Stomach (tissue), 8 donors: ENCODE measurements at regions not wholly inside any gene's neighbourhood (a gene's known extent, or its start where the extent isn't known, plus 50 kb on each side); places are given as distances from the start of the nearest gene placed in this dataset.

Source experiments
- DNase-seq, 2 donors: peaks; one replicate each; pipeline versions ENCODE4 v3.0.0 to v3.0.0-alpha.2; 2013 to 2019
- H3K27ac ChIP-seq, 5 donors: fragments of 200-600 bp in 4 of 5; sonication (generic) in 4 of 5; one replicate each; pipeline ENCODE4 v1.5.1; 2013 to 2019; ENCODE audit warnings: mild to moderate bottlenecking in 1 of 5, moderate library complexity in 1 of 5
- H3K27me3 ChIP-seq, 3 donors: fragments of 200-600 bp; sonication (generic); one replicate each; pipeline ENCODE4 v1.5.1; 2017 to 2019; ENCODE audit warnings: mixed run types in 1 of 3
- H3K36me3 ChIP-seq, 4 donors: fragments of 200-600 bp; sonication (generic); 1 replicate in 3 of 4; 2 replicates in 1 of 4; pipeline ENCODE4 v1.5.1; 2016 to 2019
- H3K4me1 ChIP-seq, 4 donors: fragments of 200-600 bp; sonication (generic); one replicate each; pipeline ENCODE4 v1.5.1; 2016 to 2019
- H3K4me3 ChIP-seq, 4 donors: fragments of 200-600 bp; sonication (generic) in 3 of 4; one replicate each; pipeline ENCODE4 v1.5.1; 2016 to 2019; ENCODE audit warnings: mild to moderate bottlenecking in 1 of 4
- H3K9me3 ChIP-seq, 4 donors: fragments of 200-600 bp; sonication (generic); one replicate each; pipeline ENCODE4 v1.5.1; 2016 to 2019
- CTCF ChIP-seq, 7 experiments: fragments of 450-650 bp in 4 of 7; fragments of 200-600 bp in 3 of 7; sonication (generic) in 3 of 7; IDR thresholded peaks; one replicate each; pipeline ENCODE4 v1.5.1; 2016 to 2019; ENCODE audit warnings: antibody characterized with exemption in 7 of 7, control low read depth in 2 of 7, mild to moderate bottlenecking in 1 of 7
- EP300 ChIP-seq: sonication (generic); formaldehyde crosslinking; IDR thresholded peaks from one replicate; pipeline ENCODE4 v1.6.1; 2017; ENCODE audit warnings: antibody characterized with exemption
- POLR2A ChIP-seq, 4 donors: fragments of 450-650 bp; IDR thresholded peaks; one replicate each; pipeline ENCODE4 v1.6.1; 2016; ENCODE audit warnings: antibody characterized with exemption in 4 of 4, control low read depth in 2 of 4, mild to moderate bottlenecking in 1 of 4, moderate library complexity in 1 of 4
- POLR2AphosphoS5 ChIP-seq, 3 donors: sonication (generic); formaldehyde crosslinking; IDR thresholded peaks; one replicate each; pipeline ENCODE4 v1.6.1; 2016; ENCODE audit warnings: antibody characterized with exemption in 3 of 3
- WGBS, 5 donors: extraction: QIAGEN DNeasy Blood & Tissue Kit in 3 of 5; methylation state at CpG; one replicate each; pipeline versions ENCODE4 v1.1.5 to v1.1.7; 2013 to 2018; 5-methylcytosine and 5-hydroxymethylcytosine counted together
- intact Hi-C: fragments of 100-400 bp; cut with DNase I; formaldehyde crosslinking; loops from one replicate; pipeline ENCODE4 v1.15.1; 2023; ENCODE audit warnings: low total_unique reads
- donor health status: healthy with polysubstance abuse.
- donor health status: Bipolar disorder and iron deficiency.
- donor health status: healthy.

- no peak overlapping the region for H3K27ac ChIP-seq
- no peaks in the 10 kb centered on the region for H3K9me3 ChIP-seq
- H3K4me3 ChIP-seq, result no peak overlapping the region
- H3K4me1 ChIP-seq, result no peaks in the 10 kb centered on the region
- no peaks in the 10 kb centered on the region for H3K36me3 ChIP-seq
- intact Hi-C loops, result no loop called here
- no peak for TF ChIP-seq POLR2A (IDR thresholded peaks at IDR 0.05)
- TF ChIP-seq POLR2AphosphoS5 (IDR thresholded peaks at IDR 0.05), result no peak
- TF ChIP-seq CTCF (IDR thresholded peaks at IDR 0.05), result no peak
- TF ChIP-seq EP300, result no peak
- no peaks in the 10 kb centered on the region for H3K27me3 ChIP-seq
- DNase-seq, result no peak
Observed at GRCh38 chr4:64829749-64830148, 420.5 kb upstream of the TECRL start.

- no peak for DNase-seq
Observed at GRCh38 chr4:64824591-64824990, 415.3 kb upstream of the TECRL start.

GRCh38 chr4:64822405-64822804, 413.2 kb upstream of the TECRL start:
- H3K4me3 ChIP-seq, result no peak overlapping the region
- H3K9me3 ChIP-seq, result no peaks in the 10 kb centered on the region
- no peaks in the 10 kb centered on the region for H3K36me3 ChIP-seq
- no peaks in the 10 kb centered on the region for H3K27me3 ChIP-seq
- intact Hi-C loops, result no loop called here
- no peaks in the 10 kb centered on the region for H3K4me1 ChIP-seq
- H3K27ac ChIP-seq, result no peak overlapping the region
- no peak for DNase-seq
- TF ChIP-seq CTCF (IDR thresholded peaks at IDR 0.05) (no peak), POLR2AphosphoS5 (IDR thresholded peaks at IDR 0.05) (no peak), EP300 (no peak), POLR2A (IDR thresholded peaks at IDR 0.05) (no peak)

More at GRCh38 chr4:64824591-64824990, 415.3 kb upstream of the TECRL start:
- no peaks in the 10 kb centered on the region for H3K4me1 ChIP-seq
- no peak overlapping the region for H3K27ac ChIP-seq
- H3K27me3 ChIP-seq, result no peaks in the 10 kb centered on the region
- no peak overlapping the region for H3K4me3 ChIP-seq
- intact Hi-C loops, result no loop called here
- H3K36me3 ChIP-seq, result no peaks in the 10 kb centered on the region
- TF ChIP-seq POLR2A (IDR thresholded peaks at IDR 0.05) (no peak), CTCF (IDR thresholded peaks at IDR 0.05) (no peak), POLR2AphosphoS5 (IDR thresholded peaks at IDR 0.05) (no peak), EP300 (no peak)
- no peaks in the 10 kb centered on the region for H3K9me3 ChIP-seq
- 44 to 67% (median 54%) methylated on average over 1 of the region's 1 CpG for WGBS, 5 donors

- TF ChIP-seq EP300 (no peak), POLR2A (IDR thresholded peaks at IDR 0.05) (no peak), POLR2AphosphoS5 (IDR thresholded peaks at IDR 0.05) (no peak), CTCF (IDR thresholded peaks at IDR 0.05) (no peak)
- H3K4me3 ChIP-seq, result no peak overlapping the region
- H3K27ac ChIP-seq, result no peak overlapping the region
- intact Hi-C loops, result no loop called here
- no peaks in the 10 kb centered on the region for H3K27me3 ChIP-seq
- WGBS, 5 donors, result 57 to 69% (median 68%) methylated on average over 6 of the region's 6 CpGs
- no peaks in the 10 kb centered on the region for H3K9me3 ChIP-seq
- no peaks in the 10 kb centered on the region for H3K36me3 ChIP-seq
- no peak for DNase-seq
- no peaks in the 10 kb centered on the region for H3K4me1 ChIP-seq
Observed at GRCh38 chr4:64821219-64821976, 412.1 kb upstream of the TECRL start.
